Activated CD4-positive, alpha-beta memory T cell treated with anti-CD3 and anti-CD28 coated beads, Interleukin-2, amount 10 ng/mL, durations not matched to agents 7 days and 5 days (primary cell): ENCODE measurements at regions not wholly inside any gene's neighbourhood (a gene's known extent, or its start where the extent isn't known, plus 50 kb on each side); places are given as distances from the start of the nearest gene placed in this dataset.

ENCODE experiments used
- CTCF ChIA-PET: fragments of 350-600 bp; sonication (Branson Sonifier 250); formaldehyde crosslinking; loops from one replicate; lab custom pipeline; 2021; ENCODE audit warnings: antibody characterized with exemption, inconsistent platforms; lab: Charles Lee
- POLR2A ChIA-PET: fragments of 350-600 bp; sonication (Branson Sonifier 250); formaldehyde crosslinking; loops from one replicate; lab custom pipeline; 2021; ENCODE audit warnings: antibody characterized with exemption; lab: Charles Lee
- DNase-seq: peaks from one replicate; pipeline ENCODE4 v3.0.0-alpha.2; 2020
- H3K27ac Mint-ChIP-seq: one replicate; pipeline ENCODE4 v1.8.0; 2021; ENCODE audit warnings: mild to moderate bottlenecking, mixed read lengths
- H3K27me3 Mint-ChIP-seq: one replicate; pipeline ENCODE4 v1.8.0; 2021; ENCODE audit warnings: mixed read lengths
- H3K36me3 Mint-ChIP-seq: one replicate; pipeline ENCODE4 v1.8.0; 2021; ENCODE audit warnings: low read depth, mixed read lengths
- H3K4me1 Mint-ChIP-seq: one replicate; pipeline ENCODE4 v1.8.0; 2021; ENCODE audit warnings: mixed read lengths
- H3K4me3 Mint-ChIP-seq: one replicate; pipeline ENCODE4 v1.8.0; 2021; ENCODE audit warnings: mild to moderate bottlenecking, mixed read lengths
- H3K9me3 Mint-ChIP-seq: one replicate; pipeline ENCODE4 v1.8.0; 2021; ENCODE audit warnings: mixed read lengths

DNA sequence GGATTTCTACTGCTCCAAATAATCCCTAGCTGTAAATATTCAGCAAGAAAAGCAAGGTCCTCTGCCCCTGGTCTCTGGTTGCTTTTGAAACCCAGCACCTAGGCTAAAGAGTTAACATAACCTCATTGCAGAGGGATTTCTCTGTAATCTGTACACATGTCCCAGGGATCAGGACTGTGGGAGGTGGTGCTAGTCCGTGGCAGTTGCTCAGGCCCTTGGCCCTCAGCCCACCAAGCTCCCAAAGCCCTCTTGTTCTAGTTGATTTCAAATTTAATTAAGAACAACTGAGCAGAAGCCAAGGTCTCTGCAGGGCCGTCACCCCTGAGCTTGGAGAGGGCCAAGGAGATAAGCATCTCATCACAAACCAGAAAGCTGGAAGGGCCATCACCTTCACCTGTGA lies 181.1 kb downstream of the SOX9 start:
- no peaks in the 10 kb centered on the region for H3K4me1 Mint-ChIP-seq
- no peak for DNase-seq
- POLR2A ChIA-PET = no interaction called here
- H3K9me3 Mint-ChIP-seq = no peaks in the 10 kb centered on the region
- H3K27ac Mint-ChIP-seq = no peak overlapping the region
- CTCF ChIA-PET = no interaction called here
- no peaks in the 10 kb centered on the region for H3K27me3 Mint-ChIP-seq
- H3K4me3 Mint-ChIP-seq = no peak overlapping the region
- no peaks in the 10 kb centered on the region for H3K36me3 Mint-ChIP-seq

DNA sequence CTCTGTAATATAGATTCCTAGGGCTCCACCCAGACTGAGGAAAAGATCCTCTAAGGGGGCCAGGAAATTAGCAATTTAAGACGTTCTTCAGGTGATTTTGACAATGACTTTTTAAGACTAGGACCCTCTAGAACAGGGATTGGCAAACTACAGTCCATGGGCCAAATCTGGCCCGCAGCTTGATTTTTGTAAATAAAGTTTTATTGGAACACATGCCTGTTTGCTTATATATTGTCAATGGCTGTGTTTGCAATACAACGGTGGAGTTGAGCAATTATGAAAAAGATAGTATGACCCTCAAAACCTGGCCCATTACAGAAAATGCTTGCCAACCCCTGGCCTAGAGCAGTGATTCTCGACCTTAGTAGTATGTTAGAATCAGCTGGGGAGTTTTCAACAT lies 181.9 kb downstream of the SOX9 start:
- Mint-ChIP-seq H3K27ac (no peak overlapping the region), H3K9me3 (no peaks in the 10 kb centered on the region), H3K36me3 (no peaks in the 10 kb centered on the region), H3K4me1 (no peaks in the 10 kb centered on the region), H3K27me3 (no peaks in the 10 kb centered on the region), H3K4me3 (no peak overlapping the region)
- no peak for DNase-seq
- CTCF ChIA-PET = no interaction called here
- POLR2A ChIA-PET = no interaction called here

DNA sequence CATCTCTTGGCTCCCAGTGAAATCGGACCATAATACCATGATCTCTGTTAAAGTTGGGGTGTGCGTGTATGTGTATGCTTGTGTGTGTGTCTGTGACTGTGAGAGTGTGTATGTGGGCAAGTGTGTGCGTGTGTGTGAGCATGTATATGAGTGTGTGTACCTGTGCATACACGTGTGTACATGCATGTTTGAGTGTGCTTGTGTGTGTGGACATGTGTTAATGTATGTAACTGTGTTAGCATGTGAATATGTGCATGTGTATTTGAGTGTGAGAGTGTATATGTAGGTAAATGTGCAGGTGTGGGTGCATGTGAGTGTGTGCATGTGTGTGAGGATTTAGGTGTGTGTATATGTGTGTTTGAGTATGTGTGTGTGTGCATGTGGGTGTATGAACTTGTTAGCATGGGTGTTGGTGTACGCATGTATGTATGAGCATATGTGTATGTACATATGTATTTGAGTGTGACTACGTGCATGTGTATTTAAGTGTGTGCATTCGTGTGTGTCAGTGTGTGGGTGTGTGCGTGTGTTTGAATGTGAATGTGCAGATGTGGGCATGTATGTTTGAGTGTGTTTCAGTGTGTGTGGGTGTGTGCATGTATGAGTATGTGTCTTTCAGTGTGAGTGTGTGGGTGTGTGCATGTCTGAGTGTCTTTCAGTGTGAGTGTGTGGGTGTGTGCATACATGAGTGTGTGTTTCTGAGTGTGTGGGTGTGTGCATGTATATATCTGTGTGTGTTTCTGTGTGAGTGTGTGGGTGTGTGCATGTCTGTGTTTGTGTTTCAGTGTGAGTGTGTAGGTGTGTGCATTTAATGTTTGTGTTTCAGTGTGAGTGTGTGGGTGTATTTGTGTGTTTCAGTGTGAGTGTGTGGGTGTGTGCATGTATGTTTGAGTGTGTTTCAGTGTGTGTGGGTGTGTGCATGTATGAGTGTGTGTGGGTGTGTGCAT lies 183.2 kb downstream of the SOX9 start:
- Mint-ChIP-seq H3K4me3 (no peak overlapping the region), H3K9me3 (no peaks in the 10 kb centered on the region), H3K27ac (no peak overlapping the region), H3K4me1 (no peaks in the 10 kb centered on the region), H3K27me3 (no peaks in the 10 kb centered on the region), H3K36me3 (no peaks in the 10 kb centered on the region)
- POLR2A ChIA-PET = no interaction called here
- CTCF ChIA-PET = no interaction called here
- DNase-seq = no peak

DNA sequence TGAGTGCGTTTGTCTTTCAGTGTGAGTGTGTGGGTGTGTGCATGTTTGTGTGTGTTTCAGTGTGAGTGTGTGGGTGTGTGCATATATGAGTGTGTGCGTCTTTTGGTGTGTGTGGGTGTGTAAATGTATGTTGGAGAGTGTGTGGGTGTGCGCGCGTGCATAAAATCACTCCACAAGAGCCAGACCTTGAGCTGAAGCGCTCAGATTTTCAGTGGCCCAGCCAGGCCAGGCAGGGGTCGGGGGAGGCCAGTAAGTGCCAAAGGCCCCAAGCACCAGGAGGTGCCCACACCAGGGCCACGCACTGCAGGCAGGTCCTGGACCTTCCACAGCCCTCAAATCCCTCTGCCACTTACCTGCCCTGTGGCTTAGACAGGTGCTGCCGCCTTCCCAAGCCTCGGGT lies 184.0 kb downstream of the SOX9 start:
- Mint-ChIP-seq H3K9me3 (no peaks in the 10 kb centered on the region), H3K4me1 (no peaks in the 10 kb centered on the region), H3K36me3 (no peaks in the 10 kb centered on the region), H3K27ac (no peak overlapping the region), H3K27me3 (no peaks in the 10 kb centered on the region), H3K4me3 (no peak overlapping the region)
- ChIA-PET CTCF (no interaction called here), POLR2A (no interaction called here)
- DNase-seq = no peak

DNA sequence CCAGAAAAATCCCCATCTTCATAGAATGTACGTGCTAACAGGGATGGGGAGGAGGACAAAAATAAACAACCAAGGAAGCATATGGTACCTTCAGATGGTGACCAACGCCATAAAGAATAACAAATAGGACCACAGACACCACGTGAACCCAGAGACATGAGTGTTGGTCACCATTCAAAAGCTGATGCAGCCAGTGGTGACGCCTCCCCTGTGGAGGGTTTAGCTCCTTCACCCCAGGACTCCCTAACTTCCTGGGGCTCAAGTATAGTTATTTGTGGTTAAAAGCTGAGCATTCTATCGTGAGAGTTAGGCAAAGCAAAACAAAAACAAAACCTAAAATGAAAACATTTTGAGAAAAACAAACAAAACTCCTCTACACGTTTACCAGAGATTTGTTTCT lies 184.7 kb downstream of the SOX9 start:
- Mint-ChIP-seq H3K9me3 (no peaks in the 10 kb centered on the region), H3K4me3 (no peak overlapping the region), H3K4me1 (no peaks in the 10 kb centered on the region), H3K36me3 (no peaks in the 10 kb centered on the region), H3K27ac (no peak overlapping the region), H3K27me3 (no peaks in the 10 kb centered on the region)
- DNase-seq = no peak
- CTCF ChIA-PET = no interaction called here
- POLR2A ChIA-PET = no interaction called here

DNA sequence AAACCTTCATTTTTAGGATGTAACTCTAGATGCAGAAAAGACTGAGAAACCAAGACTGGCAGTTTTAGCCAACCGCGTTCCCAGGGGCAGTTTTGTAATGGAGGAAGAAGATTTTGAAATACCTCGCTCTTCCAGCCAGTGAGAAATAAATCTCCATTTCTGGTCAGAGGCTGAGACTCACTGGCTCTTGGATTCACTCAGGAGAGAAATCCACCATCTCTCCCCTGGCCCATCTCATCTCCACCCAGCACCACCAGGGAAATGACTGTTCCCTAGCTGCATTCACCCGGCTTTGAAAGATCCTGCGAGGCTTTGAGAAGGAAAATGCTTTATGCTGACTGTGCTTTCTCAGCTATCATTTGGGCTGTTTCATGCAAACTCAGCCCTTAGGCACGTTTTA lies 185.2 kb downstream of the SOX9 start:
- ChIA-PET POLR2A (no interaction called here), CTCF (no interaction called here)
- Mint-ChIP-seq H3K4me1 (no peaks in the 10 kb centered on the region), H3K9me3 (no peaks in the 10 kb centered on the region), H3K27ac (no peak overlapping the region), H3K4me3 (no peak overlapping the region), H3K36me3 (no peaks in the 10 kb centered on the region), H3K27me3 (no peaks in the 10 kb centered on the region)
- DNase-seq = no peak

DNA sequence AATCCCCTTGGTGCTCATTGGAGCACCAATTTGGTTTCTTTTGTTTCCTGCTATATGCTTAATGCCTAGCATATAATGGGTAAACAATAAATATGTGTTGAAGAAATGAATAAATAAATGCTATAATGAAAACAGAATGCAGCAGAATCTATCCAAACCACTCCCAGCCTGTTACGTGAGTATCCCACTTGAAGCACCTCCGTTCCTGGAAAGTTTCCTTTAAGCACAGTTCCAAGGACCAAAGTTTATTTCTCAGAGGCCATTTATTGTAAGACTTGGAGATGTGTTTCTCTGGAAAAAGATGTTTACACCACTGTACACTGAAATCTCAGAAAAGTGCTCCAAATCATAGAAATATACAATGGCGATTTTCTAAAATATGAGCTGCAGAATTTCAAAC lies 187.0 kb downstream of the SOX9 start:
- H3K4me1 Mint-ChIP-seq = no peaks in the 10 kb centered on the region
- no peaks in the 10 kb centered on the region for H3K9me3 Mint-ChIP-seq
- H3K4me3 Mint-ChIP-seq = no peak overlapping the region
- ChIA-PET POLR2A (no interaction called here), CTCF (no interaction called here)
- H3K27me3 Mint-ChIP-seq = no peaks in the 10 kb centered on the region
- H3K27ac Mint-ChIP-seq = no peak overlapping the region
- no peak for DNase-seq
- no peaks in the 10 kb centered on the region for H3K36me3 Mint-ChIP-seq

DNA sequence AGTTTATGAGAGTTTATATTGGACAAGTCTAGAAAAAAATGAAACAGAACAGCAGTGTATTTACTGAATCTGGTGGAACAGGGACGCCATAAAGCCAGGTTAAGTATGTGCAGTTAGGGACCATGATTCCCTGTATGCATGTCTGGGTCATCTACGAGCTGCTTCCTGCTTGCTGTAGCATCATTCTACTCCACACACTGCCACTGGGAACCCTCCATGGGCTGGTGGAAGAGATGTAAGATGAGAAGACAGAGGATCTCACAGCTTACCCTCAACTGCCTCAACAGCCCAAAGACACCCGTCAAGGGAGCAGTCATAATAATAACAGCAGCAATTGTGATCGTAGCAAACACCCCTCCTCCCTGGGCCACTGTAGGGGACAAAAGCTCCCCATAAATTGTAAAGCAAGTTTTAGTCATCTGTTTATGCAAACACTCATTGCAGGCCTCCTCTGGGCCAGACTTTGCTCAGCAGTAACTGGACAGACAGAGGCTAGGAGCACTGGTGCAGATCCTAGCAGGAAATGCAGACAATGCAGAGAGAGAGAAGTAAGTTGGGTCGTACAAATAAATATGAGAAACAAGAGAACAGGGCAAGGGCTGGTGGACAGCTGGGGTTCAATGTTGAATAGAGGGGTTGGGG lies 188.0 kb downstream of the SOX9 start:
- H3K36me3 Mint-ChIP-seq = no peaks in the 10 kb centered on the region
- H3K27me3 Mint-ChIP-seq = no peaks in the 10 kb centered on the region
- H3K27ac Mint-ChIP-seq = no peak overlapping the region
- H3K4me3 Mint-ChIP-seq = no peak overlapping the region
- ChIA-PET POLR2A (no interaction called here), CTCF (no interaction called here)
- H3K9me3 Mint-ChIP-seq = no peaks in the 10 kb centered on the region
- DNase-seq = no peak
- H3K4me1 Mint-ChIP-seq = no peaks in the 10 kb centered on the region

DNA sequence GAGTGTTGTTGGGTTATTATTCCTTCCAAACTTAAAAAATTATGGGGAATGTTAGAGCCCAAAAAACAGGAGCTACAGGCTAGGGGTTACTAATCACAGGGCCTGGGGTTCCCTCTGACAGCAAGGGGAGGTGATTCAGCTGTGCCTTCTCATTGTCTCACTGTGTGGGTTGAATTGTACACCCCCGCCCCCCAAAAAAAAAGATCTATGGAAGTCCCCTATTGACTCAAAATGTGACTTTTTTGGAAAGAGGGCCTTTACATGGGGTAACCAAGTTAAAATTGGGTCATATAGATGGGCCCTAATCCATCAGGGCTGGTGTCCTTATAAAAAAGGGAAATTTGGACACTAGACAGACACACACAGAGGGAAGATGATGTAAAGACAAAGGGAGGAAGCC lies 190.2 kb downstream of the SOX9 start:
- Mint-ChIP-seq H3K4me1 (no peaks in the 10 kb centered on the region), H3K9me3 (no peaks in the 10 kb centered on the region), H3K36me3 (no peaks in the 10 kb centered on the region), H3K27ac (no peak overlapping the region), H3K27me3 (no peaks in the 10 kb centered on the region), H3K4me3 (no peak overlapping the region)
- ChIA-PET CTCF (no interaction called here), POLR2A (no interaction called here)
- no peak for DNase-seq

DNA sequence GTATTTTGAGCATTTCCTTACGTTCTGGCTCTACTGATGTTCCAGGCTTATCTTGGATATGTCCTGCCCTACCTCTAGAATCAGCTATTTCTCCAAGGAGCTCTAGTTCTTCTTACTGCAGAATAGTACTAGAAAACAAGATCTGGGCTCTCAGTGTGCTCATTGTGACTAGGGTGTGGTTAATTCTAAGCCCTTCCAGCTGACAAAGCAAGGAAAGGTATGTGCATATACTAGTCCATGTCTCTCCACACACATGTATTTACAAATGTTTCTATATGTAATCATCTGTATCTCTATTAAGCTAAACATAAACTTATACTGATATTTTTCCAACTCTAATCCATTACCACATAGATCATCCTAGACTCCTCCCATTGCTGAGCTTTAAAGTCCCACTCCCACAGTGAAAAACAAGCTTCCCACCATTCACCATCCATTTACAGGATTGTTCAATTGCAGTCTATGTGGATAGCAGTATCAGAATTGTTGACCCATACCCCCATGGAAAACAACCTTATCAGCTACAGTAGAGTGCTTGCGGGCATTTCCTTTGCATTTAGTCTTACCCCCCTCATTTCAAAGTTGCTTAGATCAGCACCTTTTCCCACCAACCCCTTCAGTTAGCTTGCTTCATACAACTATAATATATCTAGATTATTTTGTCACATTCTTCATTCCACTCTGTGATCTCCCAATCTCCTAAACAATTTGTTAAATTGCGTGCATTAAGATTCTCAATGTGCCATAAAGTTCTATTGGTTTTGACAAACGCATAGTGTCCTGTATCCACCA lies 194.5 kb downstream of the SOX9 start:
- H3K9me3 Mint-ChIP-seq = peaks cover 1% of the 10 kb centered on the region
- CTCF ChIA-PET = no interaction called here

DNA sequence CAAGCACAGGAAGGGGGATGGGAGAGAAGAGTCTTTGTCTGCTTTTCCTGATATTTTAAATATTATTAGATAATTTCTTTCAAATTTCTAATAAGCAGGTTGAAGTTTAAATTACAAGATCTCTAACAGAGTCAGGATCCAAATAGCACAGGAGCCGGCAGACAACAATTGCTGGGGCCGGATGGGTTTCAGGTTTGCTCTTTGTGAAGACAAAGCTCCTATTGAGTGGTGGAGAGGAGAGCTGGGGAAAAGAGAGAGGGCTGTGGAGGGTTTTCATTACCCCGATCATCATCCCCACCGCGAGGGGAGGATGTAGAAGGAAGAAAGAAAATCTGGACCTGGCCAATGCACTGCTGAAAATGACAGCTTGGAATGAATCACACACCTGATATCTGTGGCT lies 197.3 kb downstream of the SOX9 start:
- H3K27me3 Mint-ChIP-seq = no peaks in the 10 kb centered on the region
- H3K27ac Mint-ChIP-seq = no peak overlapping the region
- no peaks in the 10 kb centered on the region for H3K36me3 Mint-ChIP-seq
- no peak for DNase-seq
- H3K9me3 Mint-ChIP-seq = peaks cover 4% of the 10 kb centered on the region
- H3K4me3 Mint-ChIP-seq = no peak overlapping the region
- no peaks in the 10 kb centered on the region for H3K4me1 Mint-ChIP-seq
- ChIA-PET POLR2A (no interaction called here), CTCF (interaction anchor here (0.7 kb wide), 1 partner anchor 927 kb away, joined by 4 read pairs; no protein-coding TSS in a partner anchor)

More for the DNA sequence above, 194.5 kb downstream of the SOX9 start:
- H3K4me3 Mint-ChIP-seq = no peak overlapping the region
- no peak for DNase-seq
- H3K27ac Mint-ChIP-seq = no peak overlapping the region
- POLR2A ChIA-PET = no interaction called here
- no peaks in the 10 kb centered on the region for H3K4me1 Mint-ChIP-seq
- H3K36me3 Mint-ChIP-seq = no peaks in the 10 kb centered on the region
- H3K27me3 Mint-ChIP-seq = no peaks in the 10 kb centered on the region

DNA sequence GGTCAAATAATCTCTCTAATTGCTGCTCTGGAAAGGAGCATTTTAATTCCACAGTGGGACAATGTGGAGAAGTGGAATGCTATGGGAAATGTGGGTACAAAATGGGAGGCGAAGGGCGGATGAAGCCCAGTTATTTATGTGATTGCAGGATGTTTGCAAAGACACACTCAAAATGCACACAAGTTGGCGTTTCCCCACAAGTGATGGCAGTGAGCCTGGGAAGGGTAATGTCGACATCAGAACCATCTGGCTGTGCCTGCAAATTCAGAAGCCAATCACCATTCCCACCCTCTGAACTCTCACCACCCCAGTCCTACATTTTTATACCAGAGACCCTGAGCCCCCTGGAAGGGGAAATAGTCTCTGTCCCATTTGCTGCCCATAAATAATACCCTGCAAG lies 201.1 kb downstream of the SOX9 start:
- POLR2A ChIA-PET = no interaction called here
- CTCF ChIA-PET = no interaction called here
- Mint-ChIP-seq H3K4me3 (no peak overlapping the region), H3K9me3 (peaks cover 4% of the 10 kb centered on the region), H3K4me1 (no peaks in the 10 kb centered on the region), H3K36me3 (no peaks in the 10 kb centered on the region), H3K27me3 (no peaks in the 10 kb centered on the region), H3K27ac (no peak overlapping the region)
- no peak for DNase-seq

DNA sequence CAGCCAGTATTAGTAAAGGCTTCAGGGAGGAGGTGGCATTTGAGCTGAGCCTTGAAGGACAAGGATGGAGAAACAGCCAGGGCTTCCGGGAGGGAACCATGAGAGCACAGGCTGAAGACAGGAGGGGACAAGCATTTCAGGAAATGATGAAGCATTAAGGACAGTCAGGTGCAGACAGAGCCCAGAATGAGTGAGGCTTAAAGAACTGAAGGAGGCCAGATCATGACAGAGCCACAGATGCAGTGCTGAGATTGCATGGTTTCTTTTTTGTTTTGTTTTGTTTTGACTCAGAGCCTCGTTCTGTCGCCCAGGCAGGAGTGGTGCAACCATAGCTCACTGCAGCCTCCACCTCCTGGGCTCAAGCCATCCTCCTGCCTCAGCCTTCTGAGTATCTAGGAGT lies 211.5 kb downstream of the SOX9 start:
- H3K9me3 Mint-ChIP-seq = peaks cover 2% of the 10 kb centered on the region

More for the DNA sequence above, 211.5 kb downstream of the SOX9 start:
- Mint-ChIP-seq H3K36me3 (no peaks in the 10 kb centered on the region), H3K4me1 (no peaks in the 10 kb centered on the region), H3K27ac (no peak overlapping the region), H3K4me3 (no peak overlapping the region), H3K27me3 (peaks cover 2% of the 10 kb centered on the region)
- DNase-seq = no peak
- POLR2A ChIA-PET = no interaction called here
- CTCF ChIA-PET = no interaction called here
